Amygdala (tissue), 56 donors: ENCODE measurements at regions not wholly inside any gene's neighbourhood (a gene's known extent, or its start where the extent isn't known, plus 50 kb on each side); places are given as distances from the start of the nearest gene placed in this dataset.

ENCODE experiments used
- DNase-seq, 56 donors: peaks; one replicate each; lab custom pipeline; 2025; lab: John Stamatoyannopoulos, UW

GRCh38 chr10:4541292-4541691 is 284.7 kb upstream of the AKR1E2 start:
- DNase-seq: no peak

GRCh38 chr10:4538016-4538415 is 288.0 kb upstream of the AKR1E2 start:
- no peak for DNase-seq

GRCh38 chr10:4535521-4535920 is 290.5 kb upstream of the AKR1E2 start:
- DNase-seq: no peak

- DNase-seq: no peak
These were observed 292.4 kb upstream of the AKR1E2 start for GRCh38 chr10:4533621-4534020.

- DNase-seq: no peak
These were observed 293.0 kb upstream of the AKR1E2 start for GRCh38 chr10:4532976-4533375.

- no peak for DNase-seq
These were observed 293.5 kb upstream of the AKR1E2 start for GRCh38 chr10:4532467-4532866.

- no peak for DNase-seq
These were observed 294.0 kb upstream of the AKR1E2 start for GRCh38 chr10:4532011-4532410.

GRCh38 chr10:4529266-4529665 is 296.7 kb upstream of the AKR1E2 start:
- DNase-seq: no peak

- no peak for DNase-seq
These were observed 298.6 kb upstream of the AKR1E2 start for GRCh38 chr10:4527281-4527970.

- DNase-seq: peak in 4 of 56 donors; percentile 3 to 26 (median 11)
These were observed 299.7 kb upstream of the AKR1E2 start for GRCh38 chr10:4526311-4526731.

GRCh38 chr10:4525103-4525502 is 300.9 kb upstream of the AKR1E2 start:
- no peak for DNase-seq

- DNase-seq: no peak
These were observed 303.6 kb upstream of the AKR1E2 start for GRCh38 chr10:4522296-4523000.

GRCh38 chr10:4519658-4520402 is 306.2 kb upstream of the AKR1E2 start:
- no peak for DNase-seq

GRCh38 chr10:4517746-4518145 is 308.3 kb upstream of the AKR1E2 start:
- no peak for DNase-seq

GRCh38 chr10:4515721-4516120 is 310.3 kb upstream of the AKR1E2 start:
- DNase-seq: no peak

GRCh38 chr10:4514445-4515108 is 311.4 kb upstream of the AKR1E2 start:
- DNase-seq: peak in 14 of 56 donors; percentile 5 to 50 (median 8)

GRCh38 chr10:4512671-4513240 is 313.3 kb upstream of the AKR1E2 start:
- no peak for DNase-seq

- DNase-seq: no peak
These were observed 313.8 kb upstream of the AKR1E2 start for GRCh38 chr10:4512196-4512595.

GRCh38 chr10:4511509-4511908 is 314.5 kb upstream of the AKR1E2 start:
- no peak for DNase-seq

GRCh38 chr10:4509405-4509804 is 316.6 kb upstream of the AKR1E2 start:
- no peak for DNase-seq

- DNase-seq: no peak
These were observed 319.9 kb upstream of the AKR1E2 start for GRCh38 chr10:4506095-4506494.
